SK-N-SH (cell line): ENCODE measurements at regions not wholly inside any gene's neighbourhood (a gene's known extent, or its start where the extent isn't known, plus 50 kb on each side); places are given as distances from the start of the nearest gene placed in this dataset.

Experiments used
- CTCF ChIA-PET: fragments of 300-600, 350-600 bp; formaldehyde crosslinking; extraction: SDS; loops from one replicate; lab custom pipeline; 2021; lab: Yijun Ruan, JAX
- POLR2A ChIA-PET: fragments of 350-600 bp; sonication (Branson Sonifier 250); formaldehyde crosslinking; extraction: SDS; loops from one replicate; lab custom pipeline; 2020; ENCODE audit warnings: antibody characterized with exemption, inconsistent platforms; lab: Yijun Ruan, JAX
- DNase-seq: peaks from one replicate; pipeline ENCODE4 v3.0.0; 2012
- H2AFZ ChIP-seq: fragments of 200-600 bp; sonication (generic); 2 replicates; pipeline ENCODE4 v1.8.1; 2016; ENCODE audit warnings: antibody characterized with exemption, mild to moderate bottlenecking, low read depth
- H3F3A ChIP-seq: fragments of 200-600 bp; sonication (generic); replicated peaks from 2 replicates; pipeline ENCODE3; 2016; ENCODE audit warnings: antibody characterized with exemption, mild to moderate bottlenecking; ENCODE audit not compliant: insufficient read depth
- H3K27ac ChIP-seq, 2 experiments: fragments of 200-500 bp in 1 of 2; fragments of 200-600 bp in 1 of 2; sonication (Bioruptor generic) in 1 of 2; sonication (generic), shearing (Covaris generic) in 1 of 2; 2 replicates each; pipeline versions ENCODE4 v1.5.1 to v1.6.1; 2014 to 2016; ENCODE audit warnings: low read depth in 2 of 2, inconsistent platforms in 1 of 2, low read length in 1 of 2, mild to moderate bottlenecking in 1 of 2, mixed read lengths in 1 of 2
- H3K27me3 ChIP-seq: fragments of 200-600 bp; sonication (generic), shearing (Covaris generic); 2 replicates; pipeline ENCODE4 v1.6.1; 2016; ENCODE audit warnings: mixed run types; ENCODE audit not compliant: insufficient read depth
- H3K36me3 ChIP-seq, 2 experiments: fragments of 200-500 bp in 1 of 2; fragments of 200-600 bp in 1 of 2; sonication (Bioruptor generic) in 1 of 2; sonication (generic) in 1 of 2; replicated peaks in 1 of 2; 2 replicates each; pipeline versions ENCODE3 to v1.5.1; 2014 to 2016; ENCODE audit warnings: low read length in 1 of 2, mild to moderate bottlenecking in 1 of 2; ENCODE audit not compliant: insufficient read depth in 2 of 2, control insufficient read depth in 1 of 2
- H3K4me1 ChIP-seq, 2 experiments: fragments of 200-500 bp in 1 of 2; fragments of 200-600 bp in 1 of 2; sonication (Bioruptor generic) in 1 of 2; sonication (generic), shearing (Covaris generic) in 1 of 2; 2 replicates each; pipeline versions ENCODE4 v1.5.1 to v1.6.1; 2014 to 2016; ENCODE audit warnings: low read depth in 1 of 2, low read length in 1 of 2, mixed run types in 1 of 2; ENCODE audit not compliant: insufficient read depth in 2 of 2, control insufficient read depth in 1 of 2
- H3K4me2 ChIP-seq: fragments of 200-600 bp; sonication (generic), shearing (Covaris generic); 2 replicates; pipeline ENCODE4 v1.6.1; 2017; ENCODE audit warnings: mixed run types
- H3K4me3 ChIP-seq, 2 experiments: fragments of 200-500 bp in 1 of 2; fragments of 200-600 bp in 1 of 2; sonication (Bioruptor generic) in 1 of 2; sonication (generic), shearing (Covaris generic) in 1 of 2; 2 replicates each; pipeline versions ENCODE4 v1.5.1 to v1.8.1; 2014 to 2016; ENCODE audit warnings: low read depth in 2 of 2, inconsistent platforms in 1 of 2, low read length in 1 of 2, mild to moderate bottlenecking in 1 of 2, mixed read lengths in 1 of 2, moderate library complexity in 1 of 2
- H3K79me2 ChIP-seq: fragments of 200-600 bp; sonication (generic); 2 replicates; pipeline ENCODE4 v1.8.1; 2017; ENCODE audit warnings: mild to moderate bottlenecking; ENCODE audit not compliant: insufficient read depth
- H3K9ac ChIP-seq: fragments of 200-600 bp; sonication (generic); 2 replicates; pipeline ENCODE4 v1.6.1; 2017; ENCODE audit warnings: mixed run types
- H3K9me2 ChIP-seq: fragments of 200-600 bp; sonication (generic); 2 replicates; pipeline ENCODE4 v1.6.1; 2017; ENCODE audit warnings: mixed run types
- H3K9me3 ChIP-seq: fragments of 200-600 bp; sonication (generic); 2 replicates; pipeline ENCODE4 v1.6.1; 2017; ENCODE audit warnings: mixed run types, mild to moderate bottlenecking, moderate library complexity
- H4K20me1 ChIP-seq: fragments of 200-600 bp; sonication (generic); 2 replicates; pipeline ENCODE4 v1.6.1; 2017; ENCODE audit warnings: mild to moderate bottlenecking, mixed run types; ENCODE audit not compliant: insufficient read depth
- CTCF ChIP-seq: fragments of 200-600 bp; sonication (generic); IDR thresholded peaks from 2 replicates; pipeline ENCODE4 v1.6.1; 2017; ENCODE audit warnings: antibody characterized with exemption, mild to moderate bottlenecking, moderate library complexity
- EZH2phosphoT487 ChIP-seq: fragments of 200-600 bp; sonication (generic); IDR thresholded peaks from 2 replicates; pipeline ENCODE4 v1.6.1; 2017; ENCODE audit warnings: low read depth, mixed run types, mild to moderate bottlenecking, antibody characterized with exemption, moderate library complexity, borderline replicate concordance
- FOSL2 ChIP-seq: IDR thresholded peaks from 2 replicates; pipeline ENCODE4 v1.4.0; 2012; ENCODE audit warnings: low read depth, mild to moderate bottlenecking, moderate library complexity, borderline replicate concordance
- GATA2 ChIP-seq: sonication (generic); formaldehyde crosslinking; IDR thresholded peaks from 2 replicates; pipeline ENCODE4 v1.5.0; 2020; ENCODE audit warnings: mild to moderate bottlenecking, missing genetic modification reagents
- NFIC ChIP-seq: IDR thresholded peaks from 2 replicates; pipeline ENCODE4 v1.4.0; 2012; ENCODE audit warnings: borderline replicate concordance
- POLR2AphosphoS5 ChIP-seq: IDR thresholded peaks from 2 replicates; pipeline ENCODE4 v1.6.1; 2012; ENCODE audit warnings: low read depth, low read length
- REST ChIP-seq: IDR thresholded peaks from 2 replicates; pipeline ENCODE4 v1.6.1; 2012; ENCODE audit warnings: mild to moderate bottlenecking, low read depth, low read length, moderate library complexity
- RXRA ChIP-seq: IDR thresholded peaks from 2 replicates; pipeline ENCODE4 v1.4.0; 2012; ENCODE audit warnings: low read depth, mild to moderate bottlenecking, borderline replicate concordance
- SIN3A ChIP-seq: IDR thresholded peaks from 2 replicates; pipeline ENCODE4 v1.6.1; 2012; ENCODE audit warnings: low read depth, mild to moderate bottlenecking, low read length, moderate library complexity, borderline replicate concordance
- TAF1 ChIP-seq: IDR thresholded peaks from 2 replicates; pipeline ENCODE4 v1.6.1; 2012; ENCODE audit warnings: low read depth, mild to moderate bottlenecking, low read length, moderate library complexity, borderline replicate concordance
- TEAD4 ChIP-seq: IDR thresholded peaks from 2 replicates; pipeline ENCODE4 v1.4.0; 2012; ENCODE audit warnings: mild to moderate bottlenecking, borderline replicate concordance; ENCODE audit not compliant: insufficient read depth
- USF1 ChIP-seq: IDR thresholded peaks from 2 replicates; pipeline ENCODE4 v1.4.0; 2012; ENCODE audit warnings: low read depth, borderline replicate concordance
- WGBS: methylation state at CpG from one replicate; pipeline ENCODE4 v1.1.6; 2017; ENCODE audit warnings: low lambda C conversion rate; 5-methylcytosine and 5-hydroxymethylcytosine counted together

GRCh38 chr5:171633776-171634470 is 151.7 kb upstream of the SMIM23 start:
- no peaks in the 10 kb centered on the region for H4K20me1 ChIP-seq
- H2AFZ ChIP-seq: no peak overlapping the region
- peaks cover 0 to 5% of the 10 kb centered on the region in 2 experiments; a peak in 1 of 4 replicates for H3K4me1 ChIP-seq
- DNase-seq: no peak
- TF ChIP-seq EZH2phosphoT487: no peak
- no peak for TF ChIP-seq USF1
- TF ChIP-seq REST: no peak
- no peak for TF ChIP-seq TAF1
- TF ChIP-seq CTCF: no peak
- TF ChIP-seq GATA2 (CRISPR knock-in tag): no peak
- TF ChIP-seq SIN3A: no peak
- TF ChIP-seq RXRA: no peak
- no peak for TF ChIP-seq POLR2AphosphoS5
- no peak for TF ChIP-seq TEAD4
- TF ChIP-seq NFIC: no peak
- no peak for TF ChIP-seq FOSL2
- TF ChIP-seq, all 33 proteins: peak for 0
- 53% methylated on average over 7 of the region's 7 CpGs for WGBS
- H3K36me3 ChIP-seq: no peaks in the 10 kb centered on the region
- H3F3A ChIP-seq: no peaks in the 10 kb centered on the region
- 0 out of 2 replicates have a peak, but pooled peaks cover 5% of the 10 kb centered on the region for H3K27me3 ChIP-seq
- no peaks in the 10 kb centered on the region for H3K9me3 ChIP-seq
- no peaks in the 10 kb centered on the region for H3K79me2 ChIP-seq
- ChIA-PET POLR2A (no interaction called here), CTCF (interaction anchor here (0.6 kb wide), 1 partner anchor 12 kb away, joined by 4 read pairs; no protein-coding TSS in a partner anchor)
- H3K9me2 ChIP-seq: no peaks in the 10 kb centered on the region
- no peak overlapping the region for H3K9ac ChIP-seq
- H3K4me3 ChIP-seq: no peak overlapping the region
- no peak overlapping the region for H3K27ac ChIP-seq
- H3K4me2 ChIP-seq: no peak overlapping the region
